Endothelial cell (in vitro differentiated cells): ENCODE measurements at regions not wholly inside any gene's neighbourhood (a gene's known extent, or its start where the extent isn't known, plus 50 kb on each side); places are given as distances from the start of the nearest gene placed in this dataset.

ENCODE experiments used
- DNase-seq: peaks from one replicate; pipeline ENCODE4 v3.0.0; 2021; ENCODE audit warnings: low spot score
- H3K27ac Mint-ChIP-seq: one replicate; pipeline ENCODE4 v1.8.0; 2021; ENCODE audit warnings: mixed read lengths, inconsistent platforms; ENCODE audit not compliant: unreplicated experiment
- H3K27me3 Mint-ChIP-seq: one replicate; pipeline ENCODE4 v1.8.0; 2021; ENCODE audit warnings: mild to moderate bottlenecking, moderate library complexity, mixed read lengths, inconsistent platforms; ENCODE audit not compliant: unreplicated experiment
- H3K36me3 Mint-ChIP-seq: one replicate; pipeline ENCODE4 v1.8.0; 2021; ENCODE audit warnings: mild to moderate bottlenecking, low read depth, mixed read lengths, inconsistent platforms; ENCODE audit not compliant: unreplicated experiment
- H3K4me1 Mint-ChIP-seq: one replicate; pipeline ENCODE4 v1.8.0; 2021; ENCODE audit warnings: mild to moderate bottlenecking, mixed read lengths, inconsistent platforms; ENCODE audit not compliant: unreplicated experiment
- H3K4me3 Mint-ChIP-seq: one replicate; pipeline ENCODE4 v1.8.0; 2021; ENCODE audit warnings: mild to moderate bottlenecking, mixed read lengths, inconsistent platforms; ENCODE audit not compliant: unreplicated experiment
- H3K9me3 Mint-ChIP-seq: one replicate; pipeline ENCODE4 v1.8.0; 2021; ENCODE audit warnings: mixed read lengths, inconsistent platforms; ENCODE audit not compliant: unreplicated experiment
- CTCF ChIP-seq: fragments of 200-600 bp; sonication (generic); IDR thresholded peaks from one replicate; pipeline ENCODE4 v1.5.0; 2021; ENCODE audit warnings: antibody characterized with exemption; ENCODE audit not compliant: unreplicated experiment

- Mint-ChIP-seq H3K36me3 (peaks cover 7% of the 10 kb centered on the region), H3K9me3 (no peaks in the 10 kb centered on the region), H3K27ac (no peak overlapping the region), H3K27me3 (peaks cover 11% of the 10 kb centered on the region), H3K4me1 (peaks cover 15% of the 10 kb centered on the region), H3K4me3 (no peak overlapping the region)
- peak; percentile 4 for DNase-seq
- no peak for TF ChIP-seq CTCF
Measured at GRCh38 chr2:8548619-8549150, 133.2 kb upstream of the ID2 start.

- Mint-ChIP-seq H3K36me3 (peaks cover 7% of the 10 kb centered on the region), H3K4me3 (no peak overlapping the region)
Measured at GRCh38 chr2:8549273-8549922, 132.5 kb upstream of the ID2 start.

GRCh38 chr2:8549942-8550341 lies 131.9 kb upstream of the ID2 start:
- Mint-ChIP-seq H3K9me3 (no peaks in the 10 kb centered on the region), H3K4me3 (no peak overlapping the region), H3K27ac (no peak overlapping the region), H3K4me1 (peaks cover 13% of the 10 kb centered on the region), H3K36me3 (peaks cover 7% of the 10 kb centered on the region), H3K27me3 (peaks cover 11% of the 10 kb centered on the region)
- no peak for TF ChIP-seq CTCF
- no peak for DNase-seq

More at GRCh38 chr2:8549273-8549922, 132.5 kb upstream of the ID2 start:
- Mint-ChIP-seq H3K4me1 (peaks cover 13% of the 10 kb centered on the region), H3K27me3 (peaks cover 11% of the 10 kb centered on the region), H3K9me3 (no peaks in the 10 kb centered on the region), H3K27ac (no peak overlapping the region)
- no peak for DNase-seq
- no peak for TF ChIP-seq CTCF

- no peak for DNase-seq
- Mint-ChIP-seq H3K27me3 (peaks cover 11% of the 10 kb centered on the region), H3K4me3 (no peak overlapping the region), H3K27ac (no peak overlapping the region), H3K36me3 (peaks cover 7% of the 10 kb centered on the region), H3K9me3 (no peaks in the 10 kb centered on the region), H3K4me1 (peaks cover 13% of the 10 kb centered on the region)
- TF ChIP-seq CTCF = no peak
Measured at GRCh38 chr2:8550481-8550880, 131.4 kb upstream of the ID2 start.

GRCh38 chr2:8550937-8551621 lies 130.8 kb upstream of the ID2 start:
- Mint-ChIP-seq H3K27ac (no peak overlapping the region), H3K36me3 (peaks cover 7% of the 10 kb centered on the region), H3K27me3 (peaks cover 7% of the 10 kb centered on the region), H3K9me3 (no peaks in the 10 kb centered on the region), H3K4me1 (peaks cover 13% of the 10 kb centered on the region), H3K4me3 (no peak overlapping the region)
- no peak for DNase-seq
- TF ChIP-seq CTCF = no peak
